ENCODE measurements at regions not wholly inside any gene's neighbourhood (a gene's known extent, or its start where the extent isn't known, plus 50 kb on each side); places are given as distances from the start of the nearest gene placed in this dataset.

DNA sequence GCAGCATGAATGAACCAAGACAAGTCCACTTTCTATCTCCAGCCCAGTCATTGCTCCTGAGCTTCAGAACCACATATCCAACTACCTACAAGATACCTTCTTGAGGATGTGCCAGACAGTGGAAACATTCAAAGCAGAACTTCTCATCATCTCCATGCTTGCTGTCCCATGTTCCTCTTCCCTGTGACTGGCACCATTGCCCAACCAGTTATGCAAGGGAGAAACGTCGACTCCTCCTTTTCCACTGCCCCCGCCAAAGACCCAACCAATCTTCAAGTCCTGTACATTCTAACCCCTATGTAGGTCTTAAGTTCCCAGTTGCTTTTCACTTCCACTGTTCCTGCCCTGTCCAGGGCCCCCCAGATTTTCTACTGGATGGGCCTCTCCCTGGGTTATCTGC lies 225.7 kb downstream of the RPS24 start:
- DNase-seq (ENCODE audit: extremely low spot score, insufficient read length, low read depth) (no peak), FAIRE-seq (no peak)

DNA sequence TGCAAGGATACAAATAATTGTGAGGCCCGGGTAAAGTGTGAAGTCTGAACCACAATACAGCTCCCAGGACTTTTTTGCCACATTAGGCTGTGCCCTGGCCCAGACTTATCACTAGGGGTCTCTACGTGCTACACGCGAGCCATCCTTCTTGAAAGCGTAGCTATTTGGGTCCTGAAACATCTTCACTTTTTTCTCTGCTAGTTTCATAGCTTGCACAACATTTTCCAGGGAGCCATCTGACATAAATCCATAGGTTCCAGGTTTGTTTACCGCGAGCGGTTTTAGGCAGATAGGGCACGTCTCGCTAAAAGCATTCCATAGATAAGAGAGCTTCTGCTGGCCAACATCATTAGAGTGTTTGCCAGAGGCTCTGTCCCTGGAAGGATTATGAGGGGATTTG lies 226.5 kb downstream of the RPS24 start:
- no peak for DNase-seq (ENCODE audit: extremely low spot score, insufficient read length, low read depth)
- no peak for FAIRE-seq

DNA sequence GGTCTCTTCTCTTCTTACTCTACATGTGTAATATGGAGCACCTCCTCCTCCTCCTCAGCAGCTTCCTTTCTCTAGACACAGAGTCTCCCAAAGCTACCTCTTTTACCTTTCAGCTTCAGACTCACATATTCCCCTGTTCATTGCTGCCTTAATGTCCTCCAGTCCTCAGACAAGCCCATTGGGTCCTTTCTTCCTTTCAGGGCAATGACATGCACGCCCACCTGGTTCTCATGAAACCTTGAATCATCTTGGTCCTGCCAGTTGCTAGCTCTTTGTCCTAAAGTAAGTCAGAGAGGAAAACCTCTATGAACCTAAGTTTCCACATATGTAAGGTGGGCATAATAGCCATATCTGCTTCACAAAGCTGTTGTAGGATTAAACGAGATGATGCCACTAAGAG lies 227.0 kb downstream of the RPS24 start:
- DNase-seq (ENCODE audit: extremely low spot score, insufficient read length, low read depth), result no peak
- FAIRE-seq, result no peak

DNA sequence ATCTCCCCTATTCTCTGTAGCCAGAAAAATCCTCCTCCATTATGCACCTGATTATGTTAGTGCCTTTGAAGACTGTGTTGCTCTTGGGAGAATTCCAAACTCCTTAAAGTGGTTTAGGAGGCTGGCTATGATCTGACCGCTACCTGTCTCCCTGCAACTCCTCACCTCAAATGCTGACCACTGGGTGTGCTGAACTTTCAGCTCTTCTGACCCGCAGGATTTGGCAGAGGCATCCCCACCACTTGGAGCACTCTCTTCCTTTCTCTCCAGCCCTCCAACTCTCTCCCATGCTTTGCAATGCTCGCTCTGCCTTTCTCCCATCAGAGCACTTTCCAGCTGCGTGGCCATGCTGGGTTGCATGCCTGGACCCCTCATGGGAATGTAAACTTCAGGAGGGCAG lies 227.6 kb downstream of the RPS24 start:
- DNase-seq (ENCODE audit: extremely low spot score, insufficient read length, low read depth) (no peak), FAIRE-seq (no peak)

- DNase-seq (ENCODE audit: extremely low spot score, insufficient read length, low read depth) (no peak), FAIRE-seq (no peak)
These were observed 229.2 kb downstream of the RPS24 start for GRCh38 chr10:78262860-78263259.

GRCh38 chr10:78263521-78263988 lies 229.9 kb downstream of the RPS24 start:
- FAIRE-seq (no peak), DNase-seq (ENCODE audit: extremely low spot score, insufficient read length, low read depth) (no peak)

DNA sequence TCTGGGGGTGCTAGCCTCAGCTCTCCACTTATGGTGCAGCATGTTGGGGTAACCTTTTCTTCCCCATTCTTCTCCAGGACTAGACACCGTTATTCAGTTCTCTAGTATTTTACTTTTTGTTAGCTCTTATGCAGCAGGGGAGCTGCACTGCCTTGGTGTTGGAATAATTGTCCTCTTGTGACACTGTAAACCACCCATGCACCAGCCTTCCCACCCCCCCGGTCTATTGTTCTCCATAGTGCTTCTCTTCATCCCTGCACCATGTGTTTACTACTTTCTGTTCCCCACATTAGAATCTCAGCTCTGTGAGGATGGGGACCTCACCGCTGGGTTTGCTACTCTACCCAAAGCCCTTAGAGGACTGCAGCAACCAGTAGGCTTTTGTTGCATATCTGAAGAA lies 230.7 kb downstream of the RPS24 start:
- FAIRE-seq (no peak), DNase-seq (ENCODE audit: extremely low spot score, insufficient read length, low read depth) (no peak)

DNA sequence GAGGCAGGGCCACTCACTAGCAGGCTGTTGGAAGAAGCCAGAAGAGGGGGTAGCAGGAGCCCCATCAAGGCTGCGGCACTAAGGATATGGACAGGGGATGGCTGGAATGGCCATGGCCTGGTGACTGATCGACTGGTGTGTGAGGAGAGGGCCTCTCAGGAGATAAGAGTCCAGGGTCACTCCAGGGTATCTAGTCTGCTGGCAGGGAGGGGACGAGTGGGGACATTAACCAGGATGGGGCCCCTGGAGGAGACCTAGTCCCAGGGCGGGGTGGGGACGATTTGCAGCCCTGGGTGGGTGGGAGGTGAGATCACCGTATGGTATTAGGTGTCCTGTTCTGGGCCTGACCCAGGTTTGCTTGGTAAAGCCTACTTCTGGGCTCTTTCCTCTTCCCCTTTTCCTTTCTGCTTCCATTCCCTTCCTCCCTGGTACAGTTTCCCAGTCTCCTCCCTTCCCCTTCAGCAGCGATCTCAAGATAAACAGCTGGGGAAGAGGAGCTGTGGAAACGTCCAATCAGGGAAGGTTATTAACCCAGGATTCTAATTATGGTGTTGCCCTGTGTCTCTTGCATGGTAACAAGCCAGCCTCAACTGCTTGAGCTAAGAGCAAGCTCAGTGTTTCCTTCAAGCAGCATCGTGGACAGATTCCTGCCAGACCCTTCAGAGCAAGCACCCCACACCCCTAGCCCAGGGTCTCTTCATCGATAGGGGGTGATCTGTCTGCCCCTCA lies 233.2 kb downstream of the RPS24 start:
- no peak for DNase-seq (ENCODE audit: extremely low spot score, insufficient read length, low read depth)
- no peak for FAIRE-seq

GRCh38 chr10:78267598-78267997 lies 233.9 kb downstream of the RPS24 start:
- no peak for DNase-seq (ENCODE audit: extremely low spot score, insufficient read length, low read depth)
- FAIRE-seq, result no peak

DNA sequence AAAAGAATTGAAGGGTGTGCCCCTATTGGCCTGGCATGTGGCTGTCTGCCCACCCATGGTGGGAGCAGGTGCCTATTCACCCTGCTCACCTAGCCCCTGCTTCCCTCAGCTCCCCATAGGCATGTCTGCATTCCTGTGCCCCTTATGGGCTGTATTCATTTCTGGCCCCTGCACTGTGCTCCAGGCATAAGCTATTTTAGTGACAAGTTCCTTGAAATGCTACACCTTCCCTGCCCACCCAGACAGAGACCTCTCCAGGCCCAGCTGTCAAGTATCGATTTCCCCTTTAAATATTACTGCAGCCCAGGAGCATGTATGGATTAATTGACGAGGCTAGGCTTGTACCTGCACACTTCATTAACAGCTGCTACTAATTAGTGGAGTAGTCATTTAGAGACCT lies 235.4 kb downstream of the RPS24 start:
- FAIRE-seq, result no peak

GRCh38 chr10:78272329-78272728 lies 238.7 kb downstream of the RPS24 start:
- FAIRE-seq (no peak), DNase-seq (ENCODE audit: extremely low spot score, insufficient read length, low read depth) (no peak)

More for the DNA sequence above, 235.4 kb downstream of the RPS24 start:
- no peak for DNase-seq (ENCODE audit: extremely low spot score, insufficient read length, low read depth)

GRCh38 chr10:78274491-78274890 lies 240.8 kb downstream of the RPS24 start:
- DNase-seq (ENCODE audit: extremely low spot score, insufficient read length, low read depth), result no peak
- no peak for FAIRE-seq

DNA sequence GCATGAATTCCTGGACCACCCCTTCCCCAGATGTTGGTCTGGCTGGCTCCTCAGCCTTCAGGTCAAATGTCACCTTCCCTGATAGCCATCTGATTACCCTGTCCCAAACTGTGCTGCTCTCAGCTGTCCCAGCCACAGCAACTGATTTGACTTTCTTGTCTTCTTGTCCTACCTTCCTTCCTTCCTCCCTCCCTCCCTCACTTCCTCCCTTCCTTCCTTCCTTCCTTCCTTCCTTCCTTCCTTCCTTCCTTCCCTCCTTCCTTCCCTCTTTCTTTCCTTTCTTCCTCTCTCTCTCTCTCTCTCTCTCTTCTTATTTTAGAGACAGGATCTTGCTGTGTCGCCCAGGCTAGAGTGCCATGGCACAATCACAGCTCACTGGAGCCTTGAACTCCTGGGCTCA lies 242.5 kb downstream of the RPS24 start:
- DNase-seq (ENCODE audit: extremely low spot score, insufficient read length, low read depth) (no peak), FAIRE-seq (no peak)

- DNase-seq (ENCODE audit: extremely low spot score, insufficient read length, low read depth), result no peak
These were observed 243.8 kb downstream of the RPS24 start for GRCh38 chr10:78277314-78278057.

GRCh38 chr10:78278058-78278404 lies 244.4 kb downstream of the RPS24 start:
- DNase-seq (ENCODE audit: extremely low spot score, insufficient read length, low read depth) (no peak), FAIRE-seq (no peak)

More at GRCh38 chr10:78277314-78278057, 243.8 kb downstream of the RPS24 start:
- no peak for FAIRE-seq

GRCh38 chr10:78279756-78280155 lies 246.1 kb downstream of the RPS24 start:
- no peak for FAIRE-seq

DNA sequence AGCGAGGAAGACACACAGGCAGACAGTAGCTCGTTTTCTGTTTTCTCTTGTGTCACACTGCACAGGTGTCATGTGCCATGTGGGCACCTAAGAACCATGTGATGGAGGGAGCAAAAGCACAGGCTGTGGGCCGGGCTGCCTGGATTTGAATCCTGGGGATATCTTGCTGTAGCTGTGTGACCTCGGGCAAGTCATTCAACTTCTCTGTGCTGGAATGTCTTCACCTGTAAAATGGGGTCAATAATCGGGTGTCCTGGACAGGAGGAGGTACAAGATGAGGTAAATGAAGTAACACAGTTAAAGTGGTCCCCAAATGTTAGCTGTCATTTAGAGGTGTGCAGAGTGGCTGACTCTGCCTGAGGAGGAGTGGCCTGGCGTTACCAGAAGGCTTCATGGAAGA lies 246.9 kb downstream of the RPS24 start:
- FAIRE-seq (no peak), DNase-seq (ENCODE audit: extremely low spot score, insufficient read length, low read depth) (no peak)

More at GRCh38 chr10:78279756-78280155, 246.1 kb downstream of the RPS24 start:
- no peak for DNase-seq (ENCODE audit: extremely low spot score, insufficient read length, low read depth)

DNA sequence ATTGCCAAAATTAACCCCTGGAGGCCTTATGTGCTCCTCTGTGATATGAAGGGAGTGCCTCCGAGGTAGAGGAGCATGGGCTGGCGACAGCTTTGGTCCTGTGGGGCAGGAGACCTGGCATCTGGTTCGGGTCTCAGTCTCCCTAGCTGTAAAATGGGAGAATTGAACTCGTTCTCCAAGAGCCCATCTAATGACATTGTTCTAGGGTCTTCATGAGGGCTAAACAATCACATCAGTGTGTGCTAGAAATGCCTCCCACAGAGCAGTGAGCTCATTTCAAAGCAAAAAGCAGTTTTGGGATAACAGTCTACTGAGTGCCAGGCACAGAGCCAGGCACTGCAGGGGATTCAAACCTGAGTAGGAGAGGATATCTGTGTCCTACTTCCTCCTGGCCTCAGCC lies 248.0 kb downstream of the RPS24 start:
- DNase-seq (ENCODE audit: extremely low spot score, insufficient read length, low read depth), result no peak

DNA sequence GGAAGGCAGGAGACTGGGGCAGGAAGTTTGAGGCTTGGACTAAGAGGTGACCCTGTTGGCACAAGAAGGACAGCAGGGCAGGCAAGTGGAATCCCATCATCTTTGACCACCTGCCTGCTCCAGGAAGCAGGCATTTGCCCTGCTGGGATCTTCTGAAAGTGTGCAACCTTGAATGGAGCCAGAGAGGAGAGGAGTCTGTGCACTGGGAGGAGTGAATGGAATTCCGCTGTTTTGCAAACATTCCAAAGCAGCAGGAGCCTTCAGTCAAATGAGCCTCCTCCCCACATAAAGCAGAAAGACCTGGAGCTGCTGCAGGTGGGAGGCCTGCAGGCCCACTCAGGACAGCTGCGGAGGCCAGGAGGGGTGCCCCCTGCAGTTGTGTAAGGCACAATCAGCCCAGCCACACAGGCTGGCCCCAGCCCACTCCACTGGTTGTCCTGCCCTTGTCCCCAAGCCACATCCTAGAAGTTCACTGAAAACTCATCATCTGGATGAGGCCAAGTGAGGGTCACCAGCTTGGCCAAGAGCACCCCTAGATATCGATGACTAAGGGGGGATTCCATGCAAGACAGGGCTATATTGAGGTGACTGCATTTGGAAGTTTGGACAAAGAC lies 249.5 kb downstream of the RPS24 start:
- FAIRE-seq (no peak), DNase-seq (ENCODE audit: extremely low spot score, insufficient read length, low read depth) (no peak)

More for the DNA sequence above, 248.0 kb downstream of the RPS24 start:
- FAIRE-seq, result no peak

- DNase-seq (ENCODE audit: extremely low spot score, insufficient read length, low read depth) (no peak), FAIRE-seq (no peak)
These were observed 250.7 kb downstream of the RPS24 start for GRCh38 chr10:78284381-78284780.

DNA sequence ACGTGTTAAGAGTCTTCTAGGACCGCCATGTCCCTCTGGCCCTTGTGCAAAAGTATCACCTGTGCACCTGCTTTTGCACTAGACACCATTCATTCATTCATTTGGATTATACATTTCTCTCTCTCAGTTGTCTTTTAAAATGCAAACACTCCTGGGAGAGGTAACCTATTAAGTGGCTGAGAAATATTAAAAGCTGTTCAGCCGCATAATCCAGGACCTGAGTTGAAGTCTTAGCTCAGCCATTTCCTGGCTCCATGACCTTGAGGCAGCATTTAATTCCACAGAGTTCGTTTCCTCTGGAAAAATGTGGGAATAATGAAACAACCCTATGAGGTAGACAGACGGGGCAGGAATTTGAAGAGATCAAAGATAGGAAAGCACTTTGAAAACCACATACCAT lies 251.6 kb downstream of the RPS24 start:
- FAIRE-seq, result no peak

More for the DNA sequence above, 251.6 kb downstream of the RPS24 start:
- no peak for DNase-seq (ENCODE audit: extremely low spot score, insufficient read length, low read depth)

Measured in GM18507 (cell line).